ENCODE measurements at regions not wholly inside any gene's neighbourhood (a gene's known extent, or its start where the extent isn't known, plus 50 kb on each side); places are given as distances from the start of the nearest gene placed in this dataset.

DNA sequence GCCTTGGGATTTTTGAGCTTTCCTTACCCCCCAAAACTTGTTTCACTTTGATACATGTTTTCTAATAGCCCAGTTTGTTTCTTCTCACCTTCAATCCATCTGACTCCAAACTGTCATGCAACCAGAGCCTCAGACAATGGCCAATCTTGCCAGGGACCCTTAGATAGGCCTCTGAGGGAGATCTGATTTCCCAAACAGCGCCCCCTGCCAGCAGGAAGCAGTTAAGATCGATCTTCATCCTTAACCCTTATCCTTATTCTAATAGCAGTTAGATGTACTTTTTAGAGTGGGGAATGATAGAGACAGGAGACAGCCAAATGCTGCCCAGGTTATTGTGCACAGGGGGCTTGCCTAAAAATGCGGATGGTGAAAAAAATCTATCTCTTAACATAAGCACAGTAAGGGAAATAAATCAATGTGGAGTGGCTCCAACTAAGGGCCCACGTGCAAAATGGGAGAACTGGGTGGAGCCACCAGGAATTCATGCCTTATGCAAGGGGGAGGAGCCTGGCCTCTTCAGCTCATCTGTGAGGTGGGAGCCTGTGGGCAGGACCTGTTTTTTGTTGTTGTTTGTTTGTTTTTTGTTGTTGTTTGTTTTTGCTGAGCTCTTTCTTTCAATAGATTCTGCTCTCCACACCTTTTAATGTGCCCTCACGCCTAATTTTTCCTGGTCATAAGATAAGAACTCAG, 833.6 kb upstream of the AGA start:
- TF ChIP-seq, protein P1, sequence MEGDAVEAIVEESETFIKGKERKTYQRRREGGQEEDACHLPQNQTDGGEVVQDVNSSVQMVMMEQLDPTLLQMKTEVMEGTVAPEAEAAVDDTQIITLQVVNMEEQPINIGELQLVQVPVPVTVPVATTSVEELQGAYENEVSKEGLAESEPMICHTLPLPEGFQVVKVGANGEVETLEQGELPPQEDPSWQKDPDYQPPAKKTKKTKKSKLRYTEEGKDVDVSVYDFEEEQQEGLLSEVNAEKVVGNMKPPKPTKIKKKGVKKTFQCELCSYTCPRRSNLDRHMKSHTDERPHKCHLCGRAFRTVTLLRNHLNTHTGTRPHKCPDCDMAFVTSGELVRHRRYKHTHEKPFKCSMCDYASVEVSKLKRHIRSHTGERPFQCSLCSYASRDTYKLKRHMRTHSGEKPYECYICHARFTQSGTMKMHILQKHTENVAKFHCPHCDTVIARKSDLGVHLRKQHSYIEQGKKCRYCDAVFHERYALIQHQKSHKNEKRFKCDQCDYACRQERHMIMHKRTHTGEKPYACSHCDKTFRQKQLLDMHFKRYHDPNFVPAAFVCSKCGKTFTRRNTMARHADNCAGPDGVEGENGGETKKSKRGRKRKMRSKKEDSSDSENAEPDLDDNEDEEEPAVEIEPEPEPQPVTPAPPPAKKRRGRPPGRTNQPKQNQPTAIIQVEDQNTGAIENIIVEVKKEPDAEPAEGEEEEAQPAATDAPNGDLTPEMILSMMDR (IDR thresholded peaks at IDR 0.05; ENCODE audit: low read length), result peak; percentile 21
- no peak for TF ChIP-seq EZH2 (optimal IDR thresholded peaks at IDR 0.05; ENCODE audit: low read depth, low read length)
- TF ChIP-seq EZH2phosphoT487 (IDR thresholded peaks at IDR 0.05; ENCODE audit: low read length), result no peak

All from MM.1S (cell line).